Upper lobe of left lung (tissue), 6 donors: ENCODE measurements at regions not wholly inside any gene's neighbourhood (a gene's known extent, or its start where the extent isn't known, plus 50 kb on each side); places are given as distances from the start of the nearest gene placed in this dataset.
"Not testable (repeated sequence)": the region's sequence is repeated elsewhere in the genome, so short reads cannot be mapped to it uniquely, and the experiment has no call there.

Experiments used
- ATAC-seq, 2 donors: fragments of 200-7000 bp; cut with Tn5 transposase; one replicate each; pipeline ENCODE4 v1.9.1; 2022; ENCODE audit warnings: mild to moderate bottlenecking in 2 of 2, moderate library complexity in 2 of 2; ENCODE audit not compliant: low FRiP score in 2 of 2
- DNase-seq, 2 donors: peaks; one replicate each; pipeline ENCODE4 v3.0.0-alpha.2; 2019 to 2020
- H3K27ac ChIP-seq, 4 donors: fragments of 200-600 bp; sonication (generic); one replicate each; pipeline ENCODE4 v1.5.1; 2016 to 2019
- H3K27me3 ChIP-seq, 4 donors: fragments of 200-600 bp; sonication (generic); one replicate each; pipeline ENCODE4 v1.5.1; 2017 to 2019
- H3K36me3 ChIP-seq, 4 donors: fragments of 200-600 bp; sonication (generic); one replicate each; pipeline ENCODE4 v1.5.1; 2016 to 2019
- H3K4me1 ChIP-seq, 4 donors: fragments of 200-600 bp; sonication (generic); one replicate each; pipeline ENCODE4 v1.5.1; 2018 to 2019
- H3K4me3 ChIP-seq, 4 donors: fragments of 200-600 bp; sonication (generic); one replicate each; pipeline ENCODE4 v1.5.1; 2017 to 2019; ENCODE audit warnings: mild to moderate bottlenecking in 2 of 4, moderate library complexity in 1 of 4
- H3K9me3 ChIP-seq, 4 donors: fragments of 200-600 bp; sonication (generic); one replicate each; pipeline ENCODE4 v1.5.1; 2018 to 2019
- EP300 ChIP-seq, 4 donors: sonication (generic); formaldehyde crosslinking; IDR thresholded peaks; one replicate each; pipeline ENCODE4 v1.5.1; 2017; ENCODE audit warnings: antibody characterized with exemption in 4 of 4, control low read depth in 2 of 4
- POLR2A ChIP-seq, 4 donors: fragments of 450-650 bp; IDR thresholded peaks; one replicate each; pipeline ENCODE4 v1.5.1; 2016 to 2017; ENCODE audit warnings: antibody characterized with exemption in 4 of 4, mild to moderate bottlenecking in 2 of 4
- POLR2AphosphoS5 ChIP-seq, 2 donors: sonication (generic); formaldehyde crosslinking; IDR thresholded peaks; one replicate each; pipeline ENCODE4 v1.5.1; 2017; ENCODE audit warnings: antibody characterized with exemption in 2 of 2
- WGBS, 2 donors: methylation state at CpG; one replicate each; pipeline ENCODE4 v1.1.5; 2017 to 2018; 5-methylcytosine and 5-hydroxymethylcytosine counted together
- TF ChIP-seq, protein P1 (sequence below), 6 experiments: fragments of 450-650 bp in 4 of 6; fragments of 200-600 bp in 2 of 6; sonication (generic) in 2 of 6; IDR thresholded peaks; one replicate each; pipeline ENCODE4 v1.5.1; 2016 to 2019; ENCODE audit warnings: antibody characterized with exemption in 6 of 6
- donor health status: DM: no; HTN: no; CAD: no; lungs with moderate emphysema.
- donor health status: DM: no; HTN: yes; CAD: no; lungs with severe emphysema.

- no peak for TF ChIP-seq EP300 (IDR thresholded peaks at IDR 0.05)
- TF ChIP-seq POLR2A (IDR thresholded peaks at IDR 0.05): no peak
- Histone ChIP-seq H3K27ac (no peak overlapping the region), H3K9me3 (no peaks in the 10 kb centered on the region), H3K27me3 (no peaks in the 10 kb centered on the region), H3K36me3 (no peaks in the 10 kb centered on the region), H3K4me3 (no peak overlapping the region), H3K4me1 (no peaks in the 10 kb centered on the region)
- 39 to 52% methylated on average over 3 of the region's 3 CpGs for WGBS, 2 donors
- DNase-seq (no peak), ATAC-seq (no peak)
Measured at GRCh38 chr7:131934452-131934851, 378.0 kb upstream of the PODXL start.

DNA sequence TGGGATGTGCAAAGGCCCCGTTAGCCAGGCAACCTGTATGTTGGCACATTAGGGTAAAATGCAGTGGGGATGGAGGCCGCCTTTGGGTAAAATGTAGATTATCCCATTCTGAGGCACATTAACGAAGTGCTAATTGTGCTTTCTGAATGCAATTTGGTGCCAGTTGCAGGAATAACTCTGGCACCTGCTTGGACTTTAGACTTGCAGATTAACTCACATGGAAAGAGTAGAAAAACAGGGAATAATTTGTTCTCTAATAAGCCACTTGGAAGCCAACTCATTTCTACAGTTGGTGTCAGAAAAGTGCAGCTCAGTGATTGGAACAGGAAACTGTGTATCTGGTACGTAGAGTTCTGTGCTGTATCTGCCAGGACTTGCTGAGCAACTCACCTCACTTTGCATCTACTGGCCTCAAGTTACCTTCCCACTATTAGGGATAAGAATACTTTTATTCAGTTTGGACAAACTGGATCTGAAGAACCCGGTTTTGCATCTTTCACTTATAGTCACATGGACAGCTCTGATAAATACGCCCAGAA, 377.4 kb upstream of the PODXL start:
- no peak for TF ChIP-seq POLR2A (IDR thresholded peaks at IDR 0.05)
- TF ChIP-seq EP300 (IDR thresholded peaks at IDR 0.05): no peak
- TF ChIP-seq, protein P1, sequence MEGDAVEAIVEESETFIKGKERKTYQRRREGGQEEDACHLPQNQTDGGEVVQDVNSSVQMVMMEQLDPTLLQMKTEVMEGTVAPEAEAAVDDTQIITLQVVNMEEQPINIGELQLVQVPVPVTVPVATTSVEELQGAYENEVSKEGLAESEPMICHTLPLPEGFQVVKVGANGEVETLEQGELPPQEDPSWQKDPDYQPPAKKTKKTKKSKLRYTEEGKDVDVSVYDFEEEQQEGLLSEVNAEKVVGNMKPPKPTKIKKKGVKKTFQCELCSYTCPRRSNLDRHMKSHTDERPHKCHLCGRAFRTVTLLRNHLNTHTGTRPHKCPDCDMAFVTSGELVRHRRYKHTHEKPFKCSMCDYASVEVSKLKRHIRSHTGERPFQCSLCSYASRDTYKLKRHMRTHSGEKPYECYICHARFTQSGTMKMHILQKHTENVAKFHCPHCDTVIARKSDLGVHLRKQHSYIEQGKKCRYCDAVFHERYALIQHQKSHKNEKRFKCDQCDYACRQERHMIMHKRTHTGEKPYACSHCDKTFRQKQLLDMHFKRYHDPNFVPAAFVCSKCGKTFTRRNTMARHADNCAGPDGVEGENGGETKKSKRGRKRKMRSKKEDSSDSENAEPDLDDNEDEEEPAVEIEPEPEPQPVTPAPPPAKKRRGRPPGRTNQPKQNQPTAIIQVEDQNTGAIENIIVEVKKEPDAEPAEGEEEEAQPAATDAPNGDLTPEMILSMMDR (IDR thresholded peaks at IDR 0.05): no peak
- TF ChIP-seq POLR2AphosphoS5 (IDR thresholded peaks at IDR 0.05): no peak
- 68 to 71% methylated on average over 6 of the region's 6 CpGs for WGBS, 2 donors
- no peaks in the 10 kb centered on the region for H3K27me3 ChIP-seq
- no peak for DNase-seq
- H3K36me3 ChIP-seq: no peaks in the 10 kb centered on the region
- no peak overlapping the region for H3K4me3 ChIP-seq
- H3K9me3 ChIP-seq: no peaks in the 10 kb centered on the region
- no peak overlapping the region for H3K27ac ChIP-seq
- H3K4me1 ChIP-seq: no peaks in the 10 kb centered on the region
- ATAC-seq: no peak

GRCh38 chr7:131933219-131933618, 376.8 kb upstream of the PODXL start:
- H3K4me1 ChIP-seq, ATAC-seq, H3K4me3 ChIP-seq, H3K36me3 ChIP-seq, H3K27ac ChIP-seq, H3K9me3 ChIP-seq, DNase-seq, H3K27me3 ChIP-seq: not testable (repeated sequence)
- 82 to 83% methylated on average over 2 of the region's 2 CpGs for WGBS, 2 donors

GRCh38 chr7:131932271-131932670, 375.8 kb upstream of the PODXL start:
- Histone ChIP-seq H3K36me3 (no peaks in the 10 kb centered on the region), H3K4me1 (no peaks in the 10 kb centered on the region), H3K9me3 (no peaks in the 10 kb centered on the region), H3K27ac (no peak overlapping the region), H3K4me3 (no peak overlapping the region), H3K27me3 (no peaks in the 10 kb centered on the region)
- ATAC-seq: no peak
- DNase-seq: no peak
- WGBS, 2 donors: 60 to 68% methylated on average over 5 of the region's 5 CpGs
- TF ChIP-seq EP300 (IDR thresholded peaks at IDR 0.05) (no peak), POLR2AphosphoS5 (IDR thresholded peaks at IDR 0.05) (no peak), POLR2A (IDR thresholded peaks at IDR 0.05) (no peak)
- TF ChIP-seq, protein P1 (IDR thresholded peaks at IDR 0.05): no peak

- Histone ChIP-seq H3K4me3 (no peak overlapping the region), H3K4me1 (no peaks in the 10 kb centered on the region), H3K27me3 (no peaks in the 10 kb centered on the region), H3K9me3 (no peaks in the 10 kb centered on the region), H3K27ac (no peak overlapping the region), H3K36me3 (no peaks in the 10 kb centered on the region)
- WGBS, 2 donors: 62 to 65% methylated on average over 5 of the region's 5 CpGs
- TF ChIP-seq, protein P1 (IDR thresholded peaks at IDR 0.05): no peak
- TF ChIP-seq EP300 (IDR thresholded peaks at IDR 0.05): no peak
- TF ChIP-seq POLR2A (IDR thresholded peaks at IDR 0.05): no peak
- no peak for DNase-seq
- ATAC-seq: no peak
Measured at GRCh38 chr7:131931370-131931769, 374.9 kb upstream of the PODXL start.

- no peak for ATAC-seq
- DNase-seq: no peak
- no peaks in the 10 kb centered on the region for H3K27me3 ChIP-seq
- TF ChIP-seq POLR2A (IDR thresholded peaks at IDR 0.05): no peak
- TF ChIP-seq, protein P1 (IDR thresholded peaks at IDR 0.05): no peak
- TF ChIP-seq EP300 (IDR thresholded peaks at IDR 0.05): no peak
- TF ChIP-seq POLR2AphosphoS5 (IDR thresholded peaks at IDR 0.05): no peak
- no peak overlapping the region for H3K4me3 ChIP-seq
- H3K36me3 ChIP-seq: no peaks in the 10 kb centered on the region
- no peaks in the 10 kb centered on the region for H3K9me3 ChIP-seq
- H3K4me1 ChIP-seq: no peaks in the 10 kb centered on the region
- H3K27ac ChIP-seq: no peak overlapping the region
Measured at GRCh38 chr7:131929632-131930031, 373.2 kb upstream of the PODXL start.
